HG02943 (cell line): ENCODE measurements at regions not wholly inside any gene's neighbourhood (a gene's known extent, or its start where the extent isn't known, plus 50 kb on each side); places are given as distances from the start of the nearest gene placed in this dataset.

Experiments
- ATAC-seq: cut with Tn5 transposase; IDR thresholded peaks from one replicate; pipeline ENCODE4 v1.9.1; 2021; ENCODE audit warnings: mild to moderate bottlenecking, low read depth, moderate library complexity; ENCODE audit not compliant: unreplicated experiment

DNA sequence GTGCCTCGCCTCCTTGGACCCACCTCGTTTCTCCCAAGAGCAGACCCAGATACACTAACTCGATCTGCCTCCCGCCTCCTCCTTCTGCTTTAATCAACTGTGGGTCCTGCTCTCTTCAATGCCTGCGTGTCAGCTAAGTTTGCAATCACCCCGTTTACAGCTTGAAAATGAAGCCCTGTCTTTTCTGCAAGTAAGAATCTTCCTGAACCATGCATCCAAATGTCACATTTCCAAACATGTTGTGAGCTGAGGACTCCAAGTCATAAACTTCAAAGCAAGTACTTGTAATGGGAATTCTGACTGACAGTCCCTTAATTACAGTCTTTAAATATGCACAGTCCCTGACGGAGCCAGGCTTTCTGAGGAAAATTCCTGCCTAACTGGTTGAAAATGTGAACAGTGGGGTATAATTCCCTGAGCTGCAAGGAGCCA, 154.9 kb upstream of the UQCRFS1 start:
- ATAC-seq = no peak

DNA sequence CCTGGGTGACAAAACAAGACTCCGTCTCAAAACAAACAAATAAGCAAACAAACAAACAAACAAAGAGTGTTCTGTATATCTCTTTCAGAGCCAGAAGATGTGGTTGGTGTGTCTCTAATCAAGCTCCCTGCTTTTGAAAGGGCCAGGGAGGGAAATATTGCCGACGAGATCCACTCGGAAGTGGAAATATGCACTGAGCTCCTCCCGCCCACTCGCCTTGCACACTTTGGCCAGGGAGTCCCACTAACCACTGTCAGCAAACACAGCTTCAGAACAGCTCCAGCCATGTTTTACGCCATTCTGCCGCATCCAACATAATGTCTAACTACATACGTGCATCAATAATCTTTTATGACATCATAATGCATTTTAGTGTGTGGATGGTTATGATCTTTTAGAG, 155.5 kb upstream of the VSTM2B start:
- ATAC-seq = no peak

DNA sequence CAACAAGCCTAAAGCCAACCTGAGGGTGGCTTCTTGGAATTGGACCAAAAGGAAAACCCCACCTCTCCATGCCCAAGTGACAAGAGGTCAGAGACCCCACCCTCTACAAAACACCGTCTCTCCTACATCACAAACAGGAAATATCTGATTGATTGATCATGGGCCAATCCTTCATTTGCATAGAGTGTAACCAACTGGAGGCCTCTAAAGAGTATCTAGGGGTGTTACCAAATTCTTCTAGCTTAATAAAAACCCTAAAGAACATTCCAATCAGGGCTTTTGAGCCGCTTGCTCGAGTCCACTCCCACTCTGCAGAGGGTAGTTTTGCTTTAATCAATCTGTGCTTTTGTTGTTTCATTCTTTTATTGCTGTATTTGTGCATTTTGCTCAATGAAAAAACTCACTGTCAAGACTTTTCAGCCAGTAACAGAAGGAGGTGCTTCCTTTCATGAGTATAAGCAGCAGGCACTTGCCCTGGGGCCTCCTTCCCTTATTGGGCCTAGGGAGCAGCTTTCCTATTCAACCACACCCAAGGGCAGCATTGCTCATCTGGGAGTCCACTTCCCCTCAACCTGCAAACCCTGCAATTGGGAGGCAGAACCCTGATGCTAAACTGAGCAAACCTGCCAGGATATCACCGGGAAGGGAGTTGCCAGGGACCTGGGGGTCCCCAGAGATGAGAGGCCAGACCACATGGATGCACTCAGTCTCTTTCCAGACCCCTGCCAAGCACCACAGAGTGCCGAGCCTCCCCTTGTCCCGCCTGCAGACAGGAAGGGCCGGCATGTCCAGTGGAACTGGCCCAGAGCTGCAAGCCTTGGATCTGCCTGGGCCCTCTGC, 154.3 kb upstream of the VSTM2B start:
- no peak for ATAC-seq

DNA sequence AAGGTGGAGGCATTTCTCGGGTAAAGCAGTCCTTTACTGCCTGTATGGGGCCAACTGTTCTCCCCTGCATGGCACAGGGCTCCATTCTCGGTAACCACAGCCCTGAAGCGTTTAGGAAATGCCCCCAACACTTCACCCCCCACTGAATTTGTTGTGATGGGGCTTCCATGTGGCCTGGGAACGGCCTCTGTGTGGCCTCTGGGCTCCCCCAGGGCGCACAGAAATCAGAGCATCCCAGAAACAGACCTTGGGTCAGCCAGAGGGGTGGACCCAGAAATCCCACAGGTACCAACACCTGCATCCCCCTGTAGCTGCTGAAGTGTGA, 153.7 kb upstream of the VSTM2B start:
- no peak for ATAC-seq

DNA sequence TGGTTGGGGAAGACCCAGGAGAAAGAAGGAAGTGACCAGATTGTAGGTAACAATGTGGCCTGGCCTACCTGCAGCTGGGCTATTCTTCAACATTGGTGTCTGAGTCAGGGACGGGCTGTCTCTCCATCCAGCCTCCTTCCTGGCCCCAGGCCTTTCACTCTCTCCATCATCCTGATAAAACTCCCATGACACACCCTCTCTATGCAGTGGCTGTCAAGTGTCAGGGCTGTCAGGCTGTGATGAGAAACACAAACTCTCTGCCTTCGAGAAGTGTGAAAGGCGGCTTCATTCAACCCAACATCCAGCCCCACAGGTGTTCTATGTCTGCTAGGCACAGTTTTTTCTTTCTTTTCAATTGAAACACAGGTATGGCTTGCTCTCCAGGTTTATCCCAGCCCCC, 153.3 kb upstream of the VSTM2B start:
- ATAC-seq = no peak

DNA sequence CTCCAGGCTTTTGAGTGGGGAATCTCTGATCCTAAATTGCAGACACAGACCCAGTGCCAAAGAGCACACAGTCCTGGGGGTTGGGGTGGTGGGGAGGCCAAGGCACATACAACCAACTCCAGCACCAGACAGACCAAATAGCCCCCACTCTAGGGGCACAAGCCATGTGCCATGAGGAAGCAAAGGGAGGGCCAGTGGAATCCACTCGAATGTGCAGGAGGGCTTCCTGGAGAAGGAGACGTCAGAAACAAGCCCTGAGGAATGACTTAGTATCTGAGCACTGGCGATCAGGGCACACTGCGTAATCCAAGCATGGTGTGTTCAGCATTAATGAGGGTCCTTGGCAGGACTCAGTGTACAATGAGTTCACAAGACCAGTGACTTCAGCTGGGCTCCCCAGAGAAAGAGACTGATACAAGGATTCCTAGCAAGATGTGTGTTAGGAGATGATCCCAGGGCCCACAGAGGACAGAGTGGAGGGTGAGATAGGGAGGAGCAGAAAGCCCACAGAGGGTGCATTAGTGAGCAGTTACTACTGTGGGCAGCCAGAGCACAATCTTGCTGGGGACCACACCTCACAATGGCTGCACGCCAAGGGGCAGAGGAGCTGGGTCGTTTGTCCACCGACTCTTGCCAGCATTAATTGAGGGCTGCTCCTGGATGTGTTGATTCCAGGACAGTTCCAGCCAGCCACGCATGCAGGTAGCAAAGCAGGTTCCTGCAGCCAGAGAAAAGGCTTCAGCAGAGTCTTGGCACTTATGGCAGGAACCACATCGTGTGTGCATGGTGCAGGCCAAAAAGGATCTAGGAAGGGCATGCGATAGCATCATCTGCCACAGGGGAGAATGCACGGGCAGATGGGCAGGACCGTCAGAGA, 152.6 kb upstream of the VSTM2B start:
- no peak for ATAC-seq

DNA sequence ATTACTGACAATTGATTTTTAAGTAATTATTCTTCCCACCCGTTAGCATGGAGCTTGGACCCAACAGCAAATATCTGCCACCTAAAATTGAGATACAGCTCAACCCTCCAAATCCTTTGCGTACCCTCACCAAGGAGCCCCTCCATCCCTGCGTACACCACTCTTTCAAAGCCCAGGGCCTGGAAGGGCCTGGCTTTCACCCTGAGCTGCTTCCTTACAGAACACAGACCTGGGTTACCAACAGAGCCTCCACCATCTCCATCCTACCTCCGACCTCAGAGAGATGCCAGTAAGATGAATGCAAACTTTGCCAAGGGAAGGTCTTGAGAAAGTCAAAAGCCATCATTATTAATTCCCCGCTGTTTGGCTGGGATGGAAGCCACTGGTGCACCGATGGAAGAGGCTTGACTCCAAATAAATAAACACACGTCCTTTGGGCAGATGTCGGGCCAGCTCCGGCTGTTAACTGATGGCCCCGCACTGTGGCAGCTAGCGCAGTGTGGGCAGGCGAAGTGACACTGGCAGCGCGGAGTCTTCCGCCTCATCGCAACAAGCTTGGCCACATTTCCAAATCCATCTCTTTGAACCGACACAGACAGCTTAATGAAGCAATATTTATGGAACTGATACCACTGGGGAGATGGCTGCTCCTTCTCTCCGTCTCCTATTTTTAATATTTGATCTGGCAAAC, 150.2 kb upstream of the VSTM2B start:
- no peak for ATAC-seq

DNA sequence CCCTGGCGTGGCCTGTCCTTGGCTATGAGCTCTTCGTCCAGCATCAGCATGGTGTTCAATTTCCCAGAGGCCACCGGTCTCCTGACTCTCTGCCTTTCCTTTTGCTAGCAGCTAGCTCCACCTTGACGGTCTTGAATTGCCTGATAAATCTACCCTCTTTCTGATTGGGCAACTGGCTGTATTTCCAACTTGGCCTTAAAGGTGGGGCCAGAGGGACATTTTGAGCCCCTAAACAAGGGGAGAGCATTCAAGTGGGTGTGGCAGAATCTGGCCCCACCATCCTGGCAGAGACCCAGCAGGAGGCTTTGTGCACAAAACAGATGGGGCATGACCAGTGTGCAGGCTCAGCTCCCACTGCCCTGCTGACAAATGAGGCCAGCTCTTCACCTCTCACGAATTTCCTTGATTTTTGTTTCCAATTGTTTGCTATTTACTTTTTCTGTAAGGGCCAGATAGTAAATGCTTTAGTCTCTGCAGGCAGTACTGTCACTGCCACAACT, 148.9 kb upstream of the VSTM2B start:
- ATAC-seq = no peak

DNA sequence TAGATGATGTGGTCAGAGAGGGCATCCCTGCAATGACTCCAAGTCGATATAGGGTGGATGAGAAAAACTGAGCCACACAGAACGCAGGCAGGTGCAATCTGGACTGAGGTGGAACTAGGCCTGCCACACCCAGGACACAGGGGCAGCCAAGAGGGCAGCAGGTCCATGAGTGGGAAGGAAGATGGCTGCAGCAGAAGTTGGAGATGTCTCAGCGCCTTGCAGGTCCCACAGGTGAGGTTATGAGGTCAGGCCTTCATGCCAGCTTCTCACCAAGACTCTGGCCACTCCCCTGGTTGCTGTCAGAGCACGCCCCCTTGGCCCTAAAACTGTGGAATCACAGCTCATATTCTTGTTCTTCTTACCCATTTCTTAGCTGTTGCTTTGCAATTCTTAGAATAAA, 147.7 kb upstream of the VSTM2B start:
- no peak for ATAC-seq

DNA sequence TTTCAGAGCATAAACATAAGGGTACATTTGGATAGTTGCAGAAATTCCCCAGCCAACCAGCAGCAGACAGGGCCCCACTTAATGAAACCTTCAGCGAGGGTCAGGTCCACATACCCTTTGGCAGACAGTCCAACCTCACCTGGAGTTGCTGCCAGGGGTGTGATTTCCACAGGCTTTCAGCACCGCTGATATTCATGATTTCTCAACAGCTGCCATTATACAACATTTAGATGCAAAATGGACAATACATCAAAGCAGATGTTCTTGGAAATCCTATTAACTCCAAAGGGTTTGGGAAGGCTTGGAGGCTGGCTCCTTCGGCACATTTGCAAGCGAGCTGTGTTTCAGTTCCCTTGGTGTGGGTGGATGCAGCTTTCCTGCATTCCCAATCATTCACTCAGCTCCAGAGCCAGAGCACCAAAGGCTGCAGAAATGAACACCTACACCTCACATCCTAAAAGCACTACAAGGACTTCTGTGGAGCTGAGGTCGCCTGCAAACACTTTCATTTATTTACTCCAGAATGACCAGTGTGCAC, 147.2 kb upstream of the VSTM2B start:
- ATAC-seq = no peak

DNA sequence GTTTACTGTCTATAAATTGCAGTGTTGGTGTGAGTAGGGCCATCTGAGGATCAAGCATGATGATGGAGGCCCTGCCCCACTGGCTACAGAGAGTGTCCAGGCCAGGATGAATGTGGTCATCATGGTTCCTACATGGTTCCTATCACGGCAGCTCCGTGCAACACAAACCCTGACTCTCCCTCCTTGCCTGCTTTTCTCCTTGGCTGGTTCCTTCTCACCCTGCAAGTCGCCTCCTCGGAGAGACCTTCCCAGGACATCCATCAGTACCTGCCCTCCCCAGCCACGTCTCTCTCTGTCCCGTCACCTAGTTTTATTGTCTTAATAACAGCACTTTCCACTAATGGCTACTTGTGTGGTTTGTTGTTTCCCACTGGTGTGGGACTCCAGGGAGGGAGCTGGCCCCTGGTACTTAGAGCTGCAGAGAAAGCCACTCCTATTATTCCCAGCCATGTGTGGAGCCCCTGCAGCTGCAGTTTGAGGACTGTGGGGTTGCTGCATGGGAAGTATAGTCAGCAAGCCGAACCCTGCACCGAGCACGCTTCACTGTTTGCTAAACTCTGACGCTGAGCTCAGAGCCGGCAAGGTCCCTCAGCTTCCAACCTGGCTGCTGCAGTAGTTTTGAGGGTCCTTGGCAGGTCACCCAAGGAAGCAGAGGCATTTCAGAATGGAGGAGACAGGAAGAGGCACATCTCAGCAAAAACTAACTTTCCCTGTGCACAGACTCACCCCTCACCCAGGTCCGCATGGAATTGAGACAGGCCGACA, 146.4 kb upstream of the VSTM2B start:
- ATAC-seq = no peak

DNA sequence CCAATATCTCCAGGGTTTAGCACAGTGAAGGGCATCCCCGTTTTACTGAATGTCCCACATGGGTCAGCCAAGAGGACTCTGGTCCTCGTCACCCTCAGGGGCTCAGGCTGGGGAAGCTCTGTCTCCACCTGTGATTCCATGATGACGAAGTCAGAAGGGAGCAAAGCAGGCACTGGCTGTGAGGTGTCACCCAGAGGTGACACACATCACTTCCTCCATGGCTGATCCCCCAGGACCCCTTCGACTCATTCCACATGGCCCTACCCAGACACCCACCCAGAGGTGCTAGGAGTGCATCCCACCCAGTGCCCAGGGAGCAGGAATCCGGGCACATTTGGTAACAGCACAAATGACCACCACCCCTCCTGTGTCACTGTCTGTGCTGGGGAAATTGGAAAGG, 145.2 kb upstream of the VSTM2B start:
- ATAC-seq = no peak

DNA sequence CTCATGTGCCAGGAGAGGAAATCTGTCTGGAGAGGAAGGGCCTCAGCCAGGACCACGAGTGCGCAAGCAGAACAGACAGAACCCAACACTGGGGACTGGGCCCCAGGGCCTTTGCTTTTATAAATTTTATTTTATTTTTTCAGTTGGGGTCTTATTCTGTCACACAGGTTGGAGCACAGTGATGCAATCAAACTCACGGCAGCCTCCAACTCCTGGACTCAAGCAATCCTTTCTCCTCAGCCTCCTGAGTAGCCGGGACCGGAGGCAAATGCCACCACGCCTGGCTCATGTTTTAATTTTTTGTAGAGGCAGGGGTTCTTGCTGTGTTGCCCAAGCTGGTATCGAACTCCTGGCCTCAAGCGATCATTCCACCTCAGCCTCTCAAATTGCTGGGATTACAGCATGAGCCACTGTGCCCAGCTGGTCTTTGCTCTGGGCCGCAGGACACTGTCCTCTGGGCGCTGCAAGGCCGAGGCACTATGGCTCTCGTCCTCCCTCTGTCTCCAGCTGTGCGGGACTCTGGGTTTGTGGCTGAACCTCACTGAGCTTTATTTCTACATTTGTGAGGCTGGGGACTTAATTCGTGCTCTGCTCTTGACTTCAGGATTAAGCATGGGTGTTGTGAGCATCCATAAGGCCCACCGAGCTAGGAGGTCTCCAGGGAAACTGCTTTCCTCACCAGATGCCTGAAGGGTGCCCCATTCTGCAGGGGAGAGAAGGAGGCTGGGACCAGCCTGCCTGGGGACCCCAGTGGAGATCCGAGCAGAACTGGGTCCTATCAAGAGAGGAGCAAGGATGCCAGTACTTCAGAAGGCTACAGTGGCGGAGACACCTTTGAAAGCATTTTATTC, 144.2 kb upstream of the VSTM2B start:
- ATAC-seq = no peak

DNA sequence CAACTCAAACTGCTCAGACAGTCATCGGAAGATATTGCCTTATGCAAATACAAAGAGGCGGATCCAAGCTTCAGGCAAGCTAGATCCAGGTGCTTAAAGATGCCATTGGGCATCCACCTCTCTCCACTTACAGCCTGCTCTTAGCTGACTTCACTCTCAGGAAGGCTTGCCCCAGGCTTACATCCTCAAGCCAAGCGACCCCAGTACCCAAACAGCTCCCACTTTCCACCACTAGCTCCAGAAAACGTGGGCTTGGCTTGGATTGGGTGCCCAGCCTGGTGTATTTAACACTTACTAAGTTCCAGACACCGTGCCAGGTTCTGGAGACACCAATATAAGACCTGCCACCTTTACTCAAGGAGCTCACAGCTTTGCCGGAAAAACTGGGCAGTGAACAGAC, 142.1 kb upstream of the VSTM2B start:
- ATAC-seq = no peak

DNA sequence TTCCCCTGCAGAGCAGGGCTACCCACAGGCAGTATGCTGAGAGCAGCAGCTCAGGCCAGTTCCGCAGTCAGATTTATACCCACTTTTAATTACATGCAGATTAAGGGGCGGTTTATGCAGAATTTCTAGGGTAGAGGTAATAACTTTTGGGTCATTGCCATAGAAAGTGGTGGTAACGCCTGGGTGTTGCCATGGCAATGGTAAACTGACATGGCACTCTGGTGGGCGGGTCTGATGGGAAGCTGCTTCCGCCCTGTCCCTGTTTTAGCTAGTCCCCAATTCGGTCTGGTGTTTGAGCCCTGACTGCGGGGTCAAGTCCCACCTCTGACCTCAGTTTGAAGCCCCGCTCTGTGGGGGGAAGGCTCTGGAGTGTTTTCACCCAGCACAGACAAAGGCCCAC, 141.1 kb upstream of the VSTM2B start:
- no peak for ATAC-seq

DNA sequence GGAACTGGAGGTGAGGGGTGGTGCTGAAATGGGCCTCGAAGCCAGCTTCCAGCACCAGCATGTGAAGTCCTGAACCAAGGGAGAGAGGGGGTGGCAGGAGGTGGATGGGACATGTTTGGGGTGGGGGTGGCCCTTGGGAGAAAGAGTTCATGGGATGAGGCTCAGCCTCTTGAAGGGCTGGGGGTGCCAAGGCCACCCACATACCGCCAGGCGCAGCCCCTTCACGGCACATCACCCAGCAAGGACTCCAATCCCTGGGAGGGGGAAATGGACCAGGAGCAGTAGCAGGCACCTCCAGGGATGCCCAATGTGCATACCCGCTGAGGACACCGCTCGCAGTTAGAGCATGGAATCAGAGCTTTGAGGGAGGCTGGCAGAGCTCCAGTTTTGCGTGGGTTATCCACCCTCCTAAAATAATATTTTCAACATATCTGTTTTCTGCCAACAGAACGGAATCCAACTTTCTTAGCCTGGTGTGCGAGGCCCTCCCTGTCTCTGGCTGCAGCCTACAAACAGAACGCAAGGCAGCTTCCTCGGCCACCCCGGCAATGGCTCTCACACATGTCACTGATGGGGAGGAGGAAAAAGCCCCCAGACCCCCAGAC, 140.5 kb upstream of the VSTM2B start:
- ATAC-seq = no peak

DNA sequence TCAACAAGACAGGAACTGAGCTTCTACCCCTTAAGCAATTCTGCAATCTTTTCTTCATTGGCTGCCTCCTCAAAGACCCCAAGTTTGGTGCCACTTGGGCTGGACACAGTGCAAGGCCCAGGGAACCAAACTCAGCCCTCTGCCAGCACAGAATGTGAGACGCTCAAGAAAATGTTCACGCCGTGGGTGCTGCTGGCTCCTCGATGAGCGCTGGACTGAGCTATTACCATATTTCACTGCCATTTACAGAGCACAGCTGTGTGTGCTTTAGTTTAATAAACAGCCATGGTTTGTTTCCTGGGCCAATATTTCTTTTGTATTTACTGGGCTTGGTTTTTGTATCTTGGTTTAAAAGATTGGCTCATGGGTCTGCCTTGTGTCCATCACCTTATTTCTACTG, 138.8 kb upstream of the VSTM2B start:
- no peak for ATAC-seq

DNA sequence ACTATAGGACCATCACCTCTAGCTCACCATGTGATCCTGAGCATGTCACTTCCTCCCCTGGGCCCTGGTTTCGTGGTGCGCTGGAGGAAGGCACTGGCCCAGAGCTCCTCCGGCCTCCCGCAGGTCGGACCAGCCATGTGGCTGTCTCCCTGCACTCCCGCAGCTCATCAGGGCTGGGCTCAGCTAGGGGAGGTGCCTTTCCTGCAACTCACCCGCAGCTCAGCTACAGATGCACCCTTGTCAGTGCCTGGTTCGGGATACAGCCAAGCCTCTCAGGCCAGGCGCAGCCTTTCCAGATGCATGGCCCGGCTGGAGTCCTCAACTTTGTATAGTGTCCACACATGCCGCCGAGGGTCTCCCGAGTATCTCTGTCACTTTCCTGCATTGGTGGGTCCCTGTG, 138.2 kb upstream of the VSTM2B start:
- no peak for ATAC-seq

DNA sequence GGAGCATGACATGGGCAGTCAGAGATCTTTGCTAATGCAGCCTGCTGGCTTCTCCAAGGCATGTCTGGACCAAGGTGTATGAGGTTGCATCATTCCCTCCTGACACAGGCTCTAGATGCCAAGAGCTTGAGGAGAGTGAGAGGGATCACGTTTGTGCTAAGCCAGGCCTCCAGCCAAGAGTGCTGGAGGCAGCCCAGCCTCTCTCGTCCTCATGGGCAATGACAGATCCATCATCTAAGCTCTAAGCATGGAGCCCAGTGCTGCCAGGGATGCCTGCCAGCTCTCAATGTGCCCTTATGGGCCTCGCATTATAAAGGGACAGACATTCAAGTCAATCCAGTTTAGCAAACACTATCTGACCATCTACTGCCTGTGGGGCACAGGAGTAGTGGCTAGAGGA, 136.3 kb upstream of the VSTM2B start:
- ATAC-seq = no peak
